ENCODE measurements at regions not wholly inside any gene's neighbourhood (a gene's known extent, or its start where the extent isn't known, plus 50 kb on each side); places are given as distances from the start of the nearest gene placed in this dataset.
"Not testable (repeated sequence)": the region's sequence is repeated elsewhere in the genome, so short reads cannot be mapped to it uniquely, and the experiment has no call there.

GRCh38 chr7:41404375-41405074 is 298.4 kb downstream of the INHBA start:
- DNase-seq (ENCODE audit: missing footprints), result no peak
- ATAC-seq, result no peak
- intact Hi-C loops (cut with DNase I), result no loop called here

GRCh38 chr7:41403291-41403690 is 299.6 kb downstream of the INHBA start:
- intact Hi-C loops (cut with DNase I), result no loop called here
- no peak for ATAC-seq
- no peak for DNase-seq (ENCODE audit: missing footprints)

- no peak for DNase-seq (ENCODE audit: missing footprints)
- ATAC-seq, result no peak
- intact Hi-C loops (cut with DNase I), result no loop called here
Observed at GRCh38 chr7:41401833-41402232, 301.1 kb downstream of the INHBA start.

- DNase-seq (ENCODE audit: missing footprints) (no peak), ATAC-seq (no peak)
- intact Hi-C loops (cut with DNase I), result no loop called here
Observed at GRCh38 chr7:41399171-41399570, 303.7 kb downstream of the INHBA start.

- intact Hi-C loops (cut with DNase I), result no loop called here
- no peak for ATAC-seq
- no peak for DNase-seq (ENCODE audit: missing footprints)
Observed at GRCh38 chr7:41391818-41392217, 311.1 kb downstream of the INHBA start.

- intact Hi-C loops (cut with DNase I); ATAC-seq; DNase-seq (ENCODE audit: missing footprints): not testable (repeated sequence)
Observed at GRCh38 chr7:41388933-41389332, 314.0 kb downstream of the INHBA start.

- no peak for ATAC-seq
- intact Hi-C loops (cut with DNase I), result no loop called here
- DNase-seq (ENCODE audit: missing footprints), result no peak
Observed at GRCh38 chr7:41385996-41386395, 316.9 kb downstream of the INHBA start.

GRCh38 chr7:41384418-41384817 is 318.5 kb downstream of the INHBA start:
- intact Hi-C loops (cut with DNase I), result no loop called here
- no peak for ATAC-seq
- no peak for DNase-seq (ENCODE audit: missing footprints)

- no peak for DNase-seq (ENCODE audit: missing footprints)
- intact Hi-C loops (cut with DNase I), result no loop called here
- no peak for ATAC-seq
Observed at GRCh38 chr7:41383596-41383995, 319.3 kb downstream of the INHBA start.

GRCh38 chr7:41378156-41378555 is 324.7 kb downstream of the INHBA start:
- intact Hi-C loops (cut with DNase I), result no loop called here
- DNase-seq (ENCODE audit: missing footprints) (no peak), ATAC-seq (no peak)

- no peak for ATAC-seq
Observed at GRCh38 chr7:41375582-41375981, 327.3 kb downstream of the INHBA start.

GRCh38 chr7:41374150-41374848 is 328.6 kb downstream of the INHBA start:
- intact Hi-C loops (cut with DNase I), result no loop called here

More at GRCh38 chr7:41375582-41375981, 327.3 kb downstream of the INHBA start:
- DNase-seq (ENCODE audit: missing footprints), result no peak
- intact Hi-C loops (cut with DNase I), result no loop called here

GRCh38 chr7:41367967-41368882 is 334.7 kb downstream of the INHBA start:
- DNase-seq (ENCODE audit: missing footprints) (no peak), ATAC-seq (peak; percentile 90)
- intact Hi-C loops (cut with DNase I), result no loop called here

More at GRCh38 chr7:41374150-41374848, 328.6 kb downstream of the INHBA start:
- ATAC-seq, result no peak
- no peak for DNase-seq (ENCODE audit: missing footprints)

GRCh38 chr7:41351091-41351490 is 351.8 kb downstream of the INHBA start:
- intact Hi-C loops (cut with DNase I), result no loop called here
- DNase-seq (ENCODE audit: missing footprints) (no peak), ATAC-seq (no peak)

GRCh38 chr7:41346878-41347277 is 356.0 kb downstream of the INHBA start:
- intact Hi-C loops (cut with DNase I), result no loop called here
- ATAC-seq, result no peak

GRCh38 chr7:41339913-41340676 is 362.8 kb downstream of the INHBA start:
- no peak for DNase-seq (ENCODE audit: missing footprints)
- ATAC-seq, result no peak
- intact Hi-C loops (cut with DNase I), result no loop called here

More at GRCh38 chr7:41346878-41347277, 356.0 kb downstream of the INHBA start:
- no peak for DNase-seq (ENCODE audit: missing footprints)

- intact Hi-C loops (cut with DNase I), result no loop called here
- ATAC-seq (no peak), DNase-seq (ENCODE audit: missing footprints) (no peak)
Observed at GRCh38 chr7:41336981-41337380, 365.9 kb downstream of the INHBA start.

- ATAC-seq, result no peak
Observed at GRCh38 chr7:41336455-41336952, 366.4 kb downstream of the INHBA start.

More at GRCh38 chr7:41336455-41336952, 366.4 kb downstream of the INHBA start:
- intact Hi-C loops (cut with DNase I), result no loop called here
- DNase-seq (ENCODE audit: missing footprints), result no peak
